ENCODE measurements at regions not wholly inside any gene's neighbourhood (a gene's known extent, or its start where the extent isn't known, plus 50 kb on each side); places are given as distances from the start of the nearest gene placed in this dataset.
"Not testable (repeated sequence)": the region's sequence is repeated elsewhere in the genome, so short reads cannot be mapped to it uniquely, and the experiment has no call there.

- DNase-seq: not testable (repeated sequence)
Measured at GRCh38 chrX:67213686-67214085, 330.1 kb upstream of the AR start.

- no peak for DNase-seq
Measured at GRCh38 chrX:67207912-67208311, 335.9 kb upstream of the AR start.

- no peak for DNase-seq
Measured at GRCh38 chrX:67159437-67159836, 384.4 kb upstream of the AR start.

- no peak for DNase-seq
Measured at GRCh38 chrX:67114635-67115034, 429.2 kb upstream of the AR start.

- DNase-seq: no peak
Measured at GRCh38 chrX:67105758-67106116, 438.1 kb upstream of the AR start.

GRCh38 chrX:67104982-67105757, 438.7 kb upstream of the AR start:
- no peak for DNase-seq

- no peak for DNase-seq
Measured at GRCh38 chrX:67100031-67100884, 443.6 kb upstream of the AR start.

- no peak for DNase-seq
Measured at GRCh38 chrX:67094061-67094460, 449.8 kb upstream of the AR start.

GRCh38 chrX:67050760-67051159, 411.9 kb upstream of the EDA2R start:
- no peak for DNase-seq

GRCh38 chrX:67044866-67045265, 406.0 kb upstream of the EDA2R start:
- no peak for DNase-seq

GRCh38 chrX:67044029-67044653, 405.3 kb upstream of the EDA2R start:
- DNase-seq: no peak

GRCh38 chrX:67004451-67004850, 365.6 kb upstream of the EDA2R start:
- no peak for DNase-seq

GRCh38 chrX:66994729-66995128, 355.9 kb upstream of the EDA2R start:
- DNase-seq: no peak

- DNase-seq: not testable (repeated sequence)
Measured at GRCh38 chrX:66992077-66992476, 353.2 kb upstream of the EDA2R start.

- no peak for DNase-seq
Measured at GRCh38 chrX:66988331-66988730, 349.5 kb upstream of the EDA2R start.

GRCh38 chrX:66961665-66962064, 322.8 kb upstream of the EDA2R start:
- DNase-seq: no peak

GRCh38 chrX:66931713-66932112, 292.8 kb upstream of the EDA2R start:
- no peak for DNase-seq

GRCh38 chrX:66930516-66930915, 291.6 kb upstream of the EDA2R start:
- DNase-seq: not testable (repeated sequence)

- DNase-seq: no peak
Measured at GRCh38 chrX:66920296-66920695, 281.4 kb upstream of the EDA2R start.

GRCh38 chrX:66919280-66919832, 280.5 kb upstream of the EDA2R start:
- DNase-seq: peak; percentile 33

GRCh38 chrX:66918511-66918910, 279.6 kb upstream of the EDA2R start:
- no peak for DNase-seq

GRCh38 chrX:66915893-66916292, 277.0 kb upstream of the EDA2R start:
- DNase-seq: no peak

GRCh38 chrX:66914080-66914479, 275.2 kb upstream of the EDA2R start:
- peak; percentile 67 for DNase-seq
